Bronchial epithelial cell (primary cell): ENCODE measurements at regions not wholly inside any gene's neighbourhood (a gene's known extent, or its start where the extent isn't known, plus 50 kb on each side); places are given as distances from the start of the nearest gene placed in this dataset.
A peak's percentile ranks its signal among the peaks of the same experiment; 100 is the strongest.

Experiments used
- DNase-seq: peaks from one replicate; pipeline ENCODE4 v3.0.0-alpha.2; 2010; ENCODE audit warnings: low read depth
- FAIRE-seq: peaks from 2 replicates; lab custom pipeline; 2011; peaks lifted over from hg19 to GRCh38; lab: Jason Lieb, UNC
- H3K27me3 ChIP-seq: 2 replicates; pipeline ENCODE4 v1.5.1; 2011; ENCODE audit warnings: low read length; ENCODE audit not compliant: control insufficient read depth, insufficient read depth
- H3K36me3 ChIP-seq: 2 replicates; pipeline ENCODE4 v1.5.1; 2011; ENCODE audit warnings: low read length; ENCODE audit not compliant: control insufficient read depth, insufficient read depth
- H3K4me3 ChIP-seq: 2 replicates; pipeline ENCODE4 v1.5.1; 2011; ENCODE audit warnings: mild to moderate bottlenecking, low read depth, low read length, control low read depth
- CTCF ChIP-seq: IDR thresholded peaks from 2 replicates; pipeline ENCODE4 v1.5.1; 2011; ENCODE audit warnings: mild to moderate bottlenecking, moderate library complexity, low read length, control low read depth, inconsistent platforms; ENCODE audit not compliant: insufficient read depth, severe bottlenecking

- DNase-seq (peak; percentile 69), FAIRE-seq (no peak)
- TF ChIP-seq CTCF = no peak
- no peak overlapping the region for H3K4me3 ChIP-seq
- no peaks in the 10 kb centered on the region for H3K27me3 ChIP-seq
- H3K36me3 ChIP-seq = no peaks in the 10 kb centered on the region
Observed at GRCh38 chr6:71396410-71396801, 107.8 kb downstream of the OGFRL1 start.

GRCh38 chr6:71399279-71399678 is 110.7 kb downstream of the OGFRL1 start:
- FAIRE-seq = no peak
- H3K4me3 ChIP-seq = no peak overlapping the region

GRCh38 chr6:71400852-71401251 is 112.2 kb downstream of the OGFRL1 start:
- no peak for DNase-seq
- FAIRE-seq = no peak
- Histone ChIP-seq H3K27me3 (no peaks in the 10 kb centered on the region), H3K36me3 (no peaks in the 10 kb centered on the region), H3K4me3 (no peak overlapping the region)
- TF ChIP-seq CTCF = no peak

More at GRCh38 chr6:71399279-71399678, 110.7 kb downstream of the OGFRL1 start:
- H3K36me3 ChIP-seq = no peaks in the 10 kb centered on the region
- no peak for DNase-seq
- H3K27me3 ChIP-seq = no peaks in the 10 kb centered on the region
- TF ChIP-seq CTCF = no peak

GRCh38 chr6:71402096-71402495 is 113.5 kb downstream of the OGFRL1 start:
- FAIRE-seq = no peak

DNA sequence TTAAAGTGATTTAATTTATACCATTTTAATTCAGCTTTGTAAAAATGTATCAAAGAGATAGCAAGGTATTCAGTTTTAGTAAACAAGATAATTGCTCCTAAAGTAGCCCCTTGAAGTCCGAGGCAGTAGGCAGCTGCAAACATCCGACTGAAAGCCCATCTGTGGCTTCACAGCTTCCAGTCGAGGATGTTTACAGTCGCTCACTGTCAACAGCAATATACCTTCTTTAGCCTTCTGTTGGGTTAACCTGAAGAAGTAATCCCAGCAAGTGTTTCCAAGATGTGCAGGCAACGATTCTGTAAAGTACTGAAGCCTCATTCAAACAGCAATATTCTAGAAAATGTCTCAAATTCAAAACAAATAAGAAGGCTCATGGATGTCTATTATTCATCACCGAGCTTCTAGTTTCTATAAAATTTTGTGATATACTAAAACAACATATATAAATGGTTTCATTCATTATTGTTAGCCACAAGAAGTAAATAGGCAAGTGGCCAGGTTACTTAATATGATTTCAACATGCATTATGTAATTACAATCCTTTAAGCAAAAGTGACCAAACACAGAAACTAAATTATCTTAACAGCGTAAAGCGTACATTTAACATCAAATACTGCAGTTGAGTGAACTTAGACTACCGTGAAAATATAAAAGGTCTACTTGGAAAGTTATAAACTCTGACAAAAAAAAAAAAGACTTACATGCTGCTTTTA is 115.0 kb downstream of the OGFRL1 start:
- FAIRE-seq (no peak), DNase-seq (no peak)
- H3K4me3 ChIP-seq = no peak overlapping the region
- no peaks in the 10 kb centered on the region for H3K36me3 ChIP-seq
- no peaks in the 10 kb centered on the region for H3K27me3 ChIP-seq
- no peak for TF ChIP-seq CTCF

More at GRCh38 chr6:71402096-71402495, 113.5 kb downstream of the OGFRL1 start:
- Histone ChIP-seq H3K36me3 (no peaks in the 10 kb centered on the region), H3K4me3 (no peak overlapping the region), H3K27me3 (no peaks in the 10 kb centered on the region)
- DNase-seq = no peak
- TF ChIP-seq CTCF = no peak
